IMR-90 (cell line): ENCODE measurements at regions not wholly inside any gene's neighbourhood (a gene's known extent, or its start where the extent isn't known, plus 50 kb on each side); places are given as distances from the start of the nearest gene placed in this dataset.

Source experiments
- BHLHE40 ChIP-seq: fragments of 150-350 bp; IDR thresholded peaks from 2 replicates; pipeline ENCODE4 v1.6.1; 2016; ENCODE audit warnings: mild to moderate bottlenecking, low read depth, low read length
- FOS ChIP-seq: fragments of 150-350 bp; IDR thresholded peaks from 2 replicates; pipeline ENCODE4 v1.6.1; 2016; ENCODE audit warnings: low read depth, low read length
- POLR2A ChIP-seq: IDR thresholded peaks from 2 replicates; pipeline ENCODE4 v1.6.1; 2012; ENCODE audit warnings: mild to moderate bottlenecking, low read depth, low read length
- RFX5 ChIP-seq: IDR thresholded peaks from 2 replicates; pipeline ENCODE4 v1.8.0; 2012; ENCODE audit warnings: low read depth, mild to moderate bottlenecking, low read length, moderate library complexity
- TF ChIP-seq, protein P1 (sequence below): conservative IDR thresholded peaks from 2 replicates; pipeline ENCODE4 v1.5.1; 2012; ENCODE audit warnings: mild to moderate bottlenecking, low read depth, low read length, improper control_type of control experiment

DNA sequence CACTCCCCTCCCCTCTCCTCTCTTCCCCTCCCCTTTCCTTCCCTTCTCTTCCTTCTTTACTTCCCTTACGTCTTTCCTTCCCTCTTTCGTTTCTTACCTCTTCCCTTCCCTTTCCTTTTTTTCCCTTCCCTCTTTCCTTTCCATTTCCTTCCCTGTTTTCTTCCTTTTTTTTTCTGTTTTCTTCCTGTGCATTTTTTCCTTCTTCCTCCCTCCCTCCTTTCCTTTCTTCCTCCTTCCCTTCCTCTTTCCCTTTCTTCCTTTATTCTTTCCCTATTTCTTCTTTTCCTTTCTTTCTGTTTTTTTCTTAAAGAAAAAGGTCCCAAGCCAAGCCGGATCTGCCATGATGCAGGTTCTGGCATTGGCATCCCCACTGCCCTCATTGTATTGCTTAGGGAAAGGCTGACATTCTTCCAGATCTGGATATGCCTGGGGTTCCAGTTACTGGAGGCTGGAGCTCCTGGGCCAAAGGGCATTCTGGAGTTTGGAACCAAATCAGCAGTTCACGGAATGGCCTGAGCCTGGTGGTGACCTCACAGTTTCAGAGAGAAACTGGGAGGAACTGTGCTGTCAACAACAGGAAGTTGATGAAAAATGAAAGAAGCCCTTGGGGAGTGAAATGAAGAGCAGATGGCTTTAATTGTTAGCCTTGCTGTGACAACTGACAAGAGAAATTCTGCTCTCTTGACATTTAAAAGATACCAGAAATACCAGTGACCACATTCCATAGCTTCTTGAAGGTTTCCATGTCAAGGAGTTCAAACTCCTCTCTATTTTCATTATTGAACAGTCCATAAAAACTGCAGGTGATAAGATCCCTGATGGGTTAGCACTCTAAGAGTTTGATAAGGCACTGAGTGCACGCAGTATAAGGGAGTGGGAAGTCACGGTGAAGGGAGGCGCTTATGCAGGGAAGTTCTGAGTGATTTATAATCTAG lies 622.1 kb downstream of the SPRY1 start:
- TF ChIP-seq, protein P1, sequence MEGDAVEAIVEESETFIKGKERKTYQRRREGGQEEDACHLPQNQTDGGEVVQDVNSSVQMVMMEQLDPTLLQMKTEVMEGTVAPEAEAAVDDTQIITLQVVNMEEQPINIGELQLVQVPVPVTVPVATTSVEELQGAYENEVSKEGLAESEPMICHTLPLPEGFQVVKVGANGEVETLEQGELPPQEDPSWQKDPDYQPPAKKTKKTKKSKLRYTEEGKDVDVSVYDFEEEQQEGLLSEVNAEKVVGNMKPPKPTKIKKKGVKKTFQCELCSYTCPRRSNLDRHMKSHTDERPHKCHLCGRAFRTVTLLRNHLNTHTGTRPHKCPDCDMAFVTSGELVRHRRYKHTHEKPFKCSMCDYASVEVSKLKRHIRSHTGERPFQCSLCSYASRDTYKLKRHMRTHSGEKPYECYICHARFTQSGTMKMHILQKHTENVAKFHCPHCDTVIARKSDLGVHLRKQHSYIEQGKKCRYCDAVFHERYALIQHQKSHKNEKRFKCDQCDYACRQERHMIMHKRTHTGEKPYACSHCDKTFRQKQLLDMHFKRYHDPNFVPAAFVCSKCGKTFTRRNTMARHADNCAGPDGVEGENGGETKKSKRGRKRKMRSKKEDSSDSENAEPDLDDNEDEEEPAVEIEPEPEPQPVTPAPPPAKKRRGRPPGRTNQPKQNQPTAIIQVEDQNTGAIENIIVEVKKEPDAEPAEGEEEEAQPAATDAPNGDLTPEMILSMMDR = no peak
- TF ChIP-seq BHLHE40 = no peak
- TF ChIP-seq POLR2A = no peak
- TF ChIP-seq FOS = no peak
- no peak for TF ChIP-seq RFX5
